MM.1S (cell line): ENCODE measurements at regions not wholly inside any gene's neighbourhood (a gene's known extent, or its start where the extent isn't known, plus 50 kb on each side); places are given as distances from the start of the nearest gene placed in this dataset.

Source experiments
- DNase-seq: peaks from one replicate; pipeline ENCODE4 v3.0.0-alpha.2; 2015
- H2AFZ ChIP-seq: fragments of 300-600 bp; sonication (generic); 2 replicates; pipeline ENCODE4 v1.6.0; 2016; ENCODE audit warnings: antibody characterized with exemption, low read length
- H3F3A ChIP-seq: fragments of 300-600 bp; sonication (generic); 2 replicates; pipeline ENCODE4 v1.6.1; 2016; ENCODE audit warnings: mild to moderate bottlenecking, antibody characterized with exemption, low read length, moderate library complexity, mixed read lengths; ENCODE audit not compliant: insufficient read depth
- H3K27ac ChIP-seq: fragments of 300-600 bp; sonication (generic); 2 replicates; pipeline ENCODE4 v1.5.1; 2016; ENCODE audit warnings: mild to moderate bottlenecking, low read length
- H3K27me3 ChIP-seq: fragments of 300-600 bp; sonication (generic); replicated peaks from 2 replicates; pipeline ENCODE4 v1.6.0; 2016; ENCODE audit warnings: low read length; ENCODE audit not compliant: insufficient read depth
- H3K36me3 ChIP-seq: fragments of 300-600 bp; sonication (generic); replicated peaks from 2 replicates; pipeline ENCODE4 v1.6.1; 2016; ENCODE audit warnings: mild to moderate bottlenecking, low read length, mixed read lengths; ENCODE audit not compliant: insufficient read depth
- H3K4me1 ChIP-seq: fragments of 300-600 bp; sonication (generic); 2 replicates; pipeline ENCODE4 v1.6.1; 2016; ENCODE audit warnings: low read length, mixed read lengths
- H3K4me2 ChIP-seq: fragments of 300-600 bp; sonication (generic); 2 replicates; pipeline ENCODE4 v1.6.0; 2016; ENCODE audit warnings: low read depth, low read length
- H3K4me3 ChIP-seq: fragments of 300-600 bp; sonication (generic); 2 replicates; pipeline ENCODE4 v1.5.1; 2016; ENCODE audit warnings: low read length, mixed read lengths
- H3K79me2 ChIP-seq: fragments of 300-600 bp; sonication (generic); 2 replicates; pipeline ENCODE4 v1.6.1; 2016; ENCODE audit warnings: mixed run types, low read length, mixed read lengths
- H3K9ac ChIP-seq: fragments of 300-600 bp; sonication (generic); 2 replicates; pipeline ENCODE4 v1.6.1; 2016; ENCODE audit warnings: low read length, mixed read lengths
- H3K9me2 ChIP-seq: fragments of 300-600 bp; sonication (generic); replicated peaks from 2 replicates; pipeline ENCODE4 v1.6.1; 2016; ENCODE audit warnings: mild to moderate bottlenecking, low read length, mixed read lengths; ENCODE audit not compliant: insufficient read depth
- H3K9me3 ChIP-seq: fragments of 300-600 bp; sonication (generic); replicated peaks from 2 replicates; pipeline ENCODE4 v1.6.1; 2016; ENCODE audit warnings: mild to moderate bottlenecking, low read length, mixed read lengths; ENCODE audit not compliant: insufficient read depth
- H4K20me1 ChIP-seq: fragments of 300-600 bp; sonication (generic); 2 replicates; pipeline ENCODE4 v1.6.1; 2016; ENCODE audit warnings: mild to moderate bottlenecking, low read length, moderate library complexity, mixed read lengths; ENCODE audit not compliant: insufficient read depth
- EZH2 ChIP-seq: fragments of 300-600 bp; sonication (generic); optimal IDR thresholded peaks from 2 replicates; pipeline ENCODE3; 2017; ENCODE audit warnings: low read depth, mild to moderate bottlenecking, antibody characterized with exemption, low read length, mixed read lengths
- EZH2phosphoT487 ChIP-seq: fragments of 300-600 bp; sonication (generic); IDR thresholded peaks from 2 replicates; pipeline ENCODE4 v1.6.1; 2018; ENCODE audit warnings: antibody characterized with exemption, low read length
- TF ChIP-seq, protein P1 (sequence below): fragments of 300-600 bp; sonication (generic); IDR thresholded peaks from 2 replicates; pipeline ENCODE4 v1.5.1; 2016; ENCODE audit warnings: antibody characterized with exemption, low read length, mixed read lengths

DNA sequence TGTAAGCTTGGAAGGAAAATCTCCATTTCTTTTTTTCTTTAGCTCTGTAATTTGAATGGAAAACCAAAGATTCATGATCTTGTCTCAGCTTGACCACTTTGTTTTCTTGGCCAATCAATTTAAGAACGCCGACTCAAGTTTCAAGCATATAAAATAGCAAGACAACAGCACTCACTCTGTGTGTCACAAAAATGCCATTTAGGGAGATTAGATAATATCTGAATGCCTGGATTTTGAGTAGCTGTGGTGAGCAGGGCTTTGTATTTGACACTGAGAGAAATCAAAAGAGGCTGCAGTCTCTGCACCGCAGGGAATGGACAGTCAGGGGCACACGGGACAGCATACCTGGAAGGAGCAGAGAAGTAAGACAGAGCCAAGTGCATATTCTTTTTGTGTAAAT, 209.5 kb upstream of the SLC10A2 start:
- no peak overlapping the region for H3K4me3 ChIP-seq
- no peak overlapping the region for H2AFZ ChIP-seq

DNA sequence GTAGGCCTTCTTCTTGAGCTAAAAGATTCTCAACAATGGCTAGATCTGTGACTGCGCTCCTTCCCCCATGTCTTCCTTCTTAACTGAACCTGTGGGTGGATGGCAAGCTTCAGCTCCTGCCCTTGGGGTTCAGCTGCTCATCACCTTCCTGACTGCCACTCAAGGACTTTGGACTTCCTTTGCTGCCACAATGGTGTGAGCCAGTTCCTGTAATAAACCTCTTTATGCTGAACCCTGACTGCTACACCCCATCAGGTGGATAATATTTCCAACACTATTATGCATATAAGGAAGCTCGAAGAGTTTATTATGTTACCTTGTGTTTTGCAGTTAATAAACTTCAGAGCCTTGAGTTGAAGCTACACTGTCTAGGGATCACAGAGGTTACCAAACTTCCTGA, 208.9 kb upstream of the SLC10A2 start:
- no peak for DNase-seq
- H3K9me3 ChIP-seq, result no peaks in the 10 kb centered on the region
- no peaks in the 10 kb centered on the region; the same call in 1 of the 2 replicates for H3K9me2 ChIP-seq
- H3K4me3 ChIP-seq, result no peak overlapping the region
- H3K4me1 ChIP-seq, result peaks cover 6% of the 10 kb centered on the region; the same call in 1 of the 2 replicates
- H4K20me1 ChIP-seq, result no peaks in the 10 kb centered on the region
- no peaks in the 10 kb centered on the region for H3F3A ChIP-seq
- no peak overlapping the region for H2AFZ ChIP-seq
- no peaks in the 10 kb centered on the region for H3K79me2 ChIP-seq
- H3K27ac ChIP-seq, result no peak overlapping the region
- H3K36me3 ChIP-seq, result no peaks in the 10 kb centered on the region
- no peaks in the 10 kb centered on the region for H3K27me3 ChIP-seq
- H3K9ac ChIP-seq, result no peak overlapping the region
- H3K4me2 ChIP-seq, result no peak overlapping the region
- TF ChIP-seq EZH2phosphoT487 (no peak), EZH2 (no peak)
- TF ChIP-seq, protein P1, sequence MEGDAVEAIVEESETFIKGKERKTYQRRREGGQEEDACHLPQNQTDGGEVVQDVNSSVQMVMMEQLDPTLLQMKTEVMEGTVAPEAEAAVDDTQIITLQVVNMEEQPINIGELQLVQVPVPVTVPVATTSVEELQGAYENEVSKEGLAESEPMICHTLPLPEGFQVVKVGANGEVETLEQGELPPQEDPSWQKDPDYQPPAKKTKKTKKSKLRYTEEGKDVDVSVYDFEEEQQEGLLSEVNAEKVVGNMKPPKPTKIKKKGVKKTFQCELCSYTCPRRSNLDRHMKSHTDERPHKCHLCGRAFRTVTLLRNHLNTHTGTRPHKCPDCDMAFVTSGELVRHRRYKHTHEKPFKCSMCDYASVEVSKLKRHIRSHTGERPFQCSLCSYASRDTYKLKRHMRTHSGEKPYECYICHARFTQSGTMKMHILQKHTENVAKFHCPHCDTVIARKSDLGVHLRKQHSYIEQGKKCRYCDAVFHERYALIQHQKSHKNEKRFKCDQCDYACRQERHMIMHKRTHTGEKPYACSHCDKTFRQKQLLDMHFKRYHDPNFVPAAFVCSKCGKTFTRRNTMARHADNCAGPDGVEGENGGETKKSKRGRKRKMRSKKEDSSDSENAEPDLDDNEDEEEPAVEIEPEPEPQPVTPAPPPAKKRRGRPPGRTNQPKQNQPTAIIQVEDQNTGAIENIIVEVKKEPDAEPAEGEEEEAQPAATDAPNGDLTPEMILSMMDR, result no peak

More for the DNA sequence above, 209.5 kb upstream of the SLC10A2 start:
- Histone ChIP-seq H3K79me2 (no peaks in the 10 kb centered on the region), H3F3A (no peaks in the 10 kb centered on the region), H3K36me3 (no peaks in the 10 kb centered on the region), H3K9ac (no peak overlapping the region), H3K27ac (no peak overlapping the region), H3K4me2 (no peak overlapping the region), H3K4me1 (peaks cover 6% of the 10 kb centered on the region; the same call in 1 of the 2 replicates), H4K20me1 (no peaks in the 10 kb centered on the region), H3K9me2 (no peaks in the 10 kb centered on the region; the same call in 1 of the 2 replicates), H3K9me3 (no peaks in the 10 kb centered on the region), H3K27me3 (no peaks in the 10 kb centered on the region)
- TF ChIP-seq, protein P1, result no peak
- TF ChIP-seq EZH2, result no peak
- DNase-seq, result no peak

DNA sequence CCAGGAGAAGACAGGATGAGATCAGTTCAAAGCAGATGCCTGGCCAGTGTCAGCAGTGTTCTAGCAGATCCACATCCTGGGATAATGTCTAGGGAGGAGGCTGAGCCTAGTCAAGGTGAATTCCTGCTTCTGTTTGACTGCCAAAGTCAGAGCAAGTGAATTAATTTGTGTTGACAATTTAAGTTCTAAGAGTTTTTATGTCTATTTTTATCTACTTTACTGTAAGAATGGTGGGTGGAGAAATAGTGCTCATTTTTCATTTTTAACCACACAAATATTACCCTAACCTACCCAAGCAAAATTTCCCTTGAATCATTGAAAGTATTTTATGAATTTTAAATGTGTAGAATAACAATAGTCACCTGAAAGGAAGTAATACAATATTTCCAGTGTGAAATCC, 207.6 kb upstream of the SLC10A2 start:
- no peaks in the 10 kb centered on the region for H4K20me1 ChIP-seq
- no peak overlapping the region for H3K4me3 ChIP-seq
- no peaks in the 10 kb centered on the region for H3K36me3 ChIP-seq
- H2AFZ ChIP-seq, result no peak overlapping the region
- H3K4me2 ChIP-seq, result no peak overlapping the region
- no peaks in the 10 kb centered on the region for H3K79me2 ChIP-seq
- H3K9me2 ChIP-seq, result no peaks in the 10 kb centered on the region
- no peak overlapping the region for H3K9ac ChIP-seq
- H3K27me3 ChIP-seq, result no peaks in the 10 kb centered on the region
- H3K4me1 ChIP-seq, result peaks cover 6% of the 10 kb centered on the region; the same call in 1 of the 2 replicates
- TF ChIP-seq EZH2phosphoT487 (no peak), EZH2 (no peak)
- TF ChIP-seq, protein P1, result no peak
- no peak overlapping the region for H3K27ac ChIP-seq
- no peak for DNase-seq
- H3F3A ChIP-seq, result no peaks in the 10 kb centered on the region
- H3K9me3 ChIP-seq, result no peaks in the 10 kb centered on the region
